Heart left ventricle (tissue), 13 donors: ENCODE measurements at regions not wholly inside any gene's neighbourhood (a gene's known extent, or its start where the extent isn't known, plus 50 kb on each side); places are given as distances from the start of the nearest gene placed in this dataset.

Source experiments
- POLR2A ChIP-seq, 2 donors: fragments of 450-650 bp; IDR thresholded peaks; one replicate each; pipeline ENCODE4 v1.6.1; 2017; ENCODE audit warnings: antibody characterized with exemption in 2 of 2, mild to moderate bottlenecking in 2 of 2, moderate library complexity in 2 of 2
- TF ChIP-seq, protein P1 (sequence below), 12 donors: fragments of 200-600 bp; sonication (generic) in 4 of 12; IDR thresholded peaks; one replicate each; pipeline versions ENCODE4 v1.5.0 to v1.8.0; 2018 to 2022; ENCODE audit warnings: antibody characterized with exemption in 12 of 12, mild to moderate bottlenecking in 5 of 12
- donor health status: ischemic (EF 13 %, LVEDD 7.1; RV severe dilation, severe dysfunction).
- donor health status: DM: no; HTN: yes; CAD: no.
- donor health status: DM: no; HTN: no; CAD: no.
- donor health status: ischemic (EF 25% LVEDD 6.9; RV normal size, moderate dysfunction).
- donor health status: ischemic (EF 25% LVEDD 5.7; RV mildly dilated, moderate dysfunction).
- donor health status: ischemic (EF 35%, LVEDD 5.7; RV mildly dilated, moderate dysfunction).
- donor health status: nonischemic (EF 11% LVEDD 7.7; RV severe dilation, severe dysfunction).
- donor health status: DM: yes; HTN: yes; CAD: no.
- donor health status: PGD.
- donor health status: ischemic (EF 29% LVEDD 5.4; RV normal size, mild dysfunction).
- donor health status: nonischemic (EF 23%, LVEDD 6.1; RV moderate dilation, normal function).

DNA sequence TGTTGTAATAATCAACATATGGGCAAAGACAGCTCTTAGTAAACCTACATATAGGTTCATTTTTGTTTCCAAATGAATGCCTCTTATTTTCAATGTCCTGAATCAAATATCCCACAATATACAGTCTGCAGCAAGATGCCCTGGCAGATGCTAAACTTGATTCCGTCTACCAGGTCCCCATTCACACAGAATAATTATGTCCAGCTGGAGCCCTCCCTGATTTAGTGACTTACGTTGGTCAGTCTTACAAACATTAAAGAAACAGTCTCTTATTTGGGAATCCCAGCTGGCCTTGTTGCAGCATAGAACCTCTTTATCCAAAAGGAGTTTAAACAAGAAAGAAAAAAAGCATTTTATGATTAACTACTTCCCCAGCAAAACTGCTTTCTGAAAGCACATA is 82.7 kb upstream of the BMP4 start:
- no peak for TF ChIP-seq POLR2A (IDR thresholded peaks at IDR 0.05)
- TF ChIP-seq, protein P1, sequence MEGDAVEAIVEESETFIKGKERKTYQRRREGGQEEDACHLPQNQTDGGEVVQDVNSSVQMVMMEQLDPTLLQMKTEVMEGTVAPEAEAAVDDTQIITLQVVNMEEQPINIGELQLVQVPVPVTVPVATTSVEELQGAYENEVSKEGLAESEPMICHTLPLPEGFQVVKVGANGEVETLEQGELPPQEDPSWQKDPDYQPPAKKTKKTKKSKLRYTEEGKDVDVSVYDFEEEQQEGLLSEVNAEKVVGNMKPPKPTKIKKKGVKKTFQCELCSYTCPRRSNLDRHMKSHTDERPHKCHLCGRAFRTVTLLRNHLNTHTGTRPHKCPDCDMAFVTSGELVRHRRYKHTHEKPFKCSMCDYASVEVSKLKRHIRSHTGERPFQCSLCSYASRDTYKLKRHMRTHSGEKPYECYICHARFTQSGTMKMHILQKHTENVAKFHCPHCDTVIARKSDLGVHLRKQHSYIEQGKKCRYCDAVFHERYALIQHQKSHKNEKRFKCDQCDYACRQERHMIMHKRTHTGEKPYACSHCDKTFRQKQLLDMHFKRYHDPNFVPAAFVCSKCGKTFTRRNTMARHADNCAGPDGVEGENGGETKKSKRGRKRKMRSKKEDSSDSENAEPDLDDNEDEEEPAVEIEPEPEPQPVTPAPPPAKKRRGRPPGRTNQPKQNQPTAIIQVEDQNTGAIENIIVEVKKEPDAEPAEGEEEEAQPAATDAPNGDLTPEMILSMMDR (IDR thresholded peaks at IDR 0.05) = no peak
